ENCODE measurements at regions not wholly inside any gene's neighbourhood (a gene's known extent, or its start where the extent isn't known, plus 50 kb on each side); places are given as distances from the start of the nearest gene placed in this dataset.
"Not testable (repeated sequence)": the region's sequence is repeated elsewhere in the genome, so short reads cannot be mapped to it uniquely, and the experiment has no call there.

DNA sequence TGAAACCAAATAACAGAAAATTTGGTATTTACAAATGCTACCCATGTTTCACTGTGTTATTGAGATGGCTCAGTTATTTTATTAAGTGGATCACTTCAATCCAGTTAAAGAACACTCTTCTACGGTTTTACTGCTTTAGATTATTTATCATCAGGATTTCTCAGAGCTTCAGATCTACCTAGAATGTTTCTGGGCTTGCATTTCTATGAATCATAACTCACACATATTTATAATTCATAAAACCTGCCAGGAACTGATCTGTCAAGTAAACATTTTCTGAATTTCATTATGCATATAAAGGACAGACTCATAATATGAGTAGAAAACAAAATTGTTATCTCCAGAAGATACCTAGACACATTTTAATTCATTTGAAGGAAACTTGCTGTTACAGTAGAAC lies 1172.3 kb upstream of the LRRTM3 start:
- DNase-seq, result no peak

DNA sequence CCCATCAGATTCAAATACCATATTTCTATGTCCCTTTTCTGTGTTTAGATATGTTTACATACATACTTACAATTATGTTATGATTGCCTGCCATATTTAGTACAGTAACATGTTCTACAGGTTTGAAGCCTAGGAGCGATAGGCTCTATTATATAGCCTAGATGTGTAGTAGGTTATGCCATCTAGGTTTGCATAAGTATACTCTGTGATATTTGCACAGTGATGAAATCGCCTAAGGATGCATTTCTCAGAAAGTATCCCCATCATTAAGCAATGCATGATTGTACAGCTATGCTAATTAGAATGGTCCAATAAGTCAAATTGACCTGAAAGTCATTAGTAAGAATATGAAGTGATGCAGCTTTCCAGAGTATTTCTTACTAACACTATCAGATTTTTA lies 1171.7 kb upstream of the LRRTM3 start:
- DNase-seq, result no peak

GRCh38 chr10:65762311-65762710 lies 1163.5 kb upstream of the LRRTM3 start:
- no peak for DNase-seq

- DNase-seq, result no peak
These were observed 1160.8 kb upstream of the LRRTM3 start for GRCh38 chr10:65765006-65765541.

DNA sequence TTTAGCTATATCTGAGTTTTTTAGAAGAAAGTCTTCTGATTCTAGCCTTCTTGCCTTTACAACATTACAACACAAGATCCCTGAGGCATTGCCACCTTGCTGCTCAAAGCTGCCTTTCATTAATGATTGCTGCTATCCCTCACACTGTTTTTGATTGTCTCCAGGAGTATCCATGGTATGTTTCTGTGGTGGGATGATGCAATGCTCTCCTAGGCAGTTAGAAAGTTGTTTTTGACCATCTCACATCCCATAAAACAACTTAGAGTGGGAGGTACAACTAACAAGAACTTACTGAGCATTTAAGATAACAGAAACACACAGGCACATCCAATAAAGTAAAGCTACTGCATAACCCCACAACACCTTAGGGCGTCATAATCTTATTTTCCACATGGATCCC lies 1156.0 kb upstream of the LRRTM3 start:
- no peak for DNase-seq

DNA sequence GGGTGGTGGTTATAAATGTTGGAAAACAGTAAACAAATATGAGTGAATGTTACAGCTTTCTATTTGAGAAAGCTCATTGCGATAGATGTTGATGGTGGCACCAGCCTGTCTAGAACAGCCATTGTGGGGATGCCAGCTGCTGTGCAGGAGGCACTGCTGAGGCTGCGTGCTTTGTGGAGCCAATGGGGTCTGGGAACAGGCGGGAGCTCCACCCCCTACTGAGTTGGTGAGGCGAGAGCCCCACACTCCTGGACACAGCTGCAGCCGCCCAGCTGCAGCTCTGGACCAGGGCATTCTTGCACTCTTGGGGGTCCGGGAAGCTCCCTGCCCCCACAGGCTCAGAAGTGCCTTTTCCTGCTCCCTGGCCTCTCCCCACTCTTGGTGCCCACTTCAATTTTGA lies 1147.1 kb upstream of the LRRTM3 start:
- no peak for DNase-seq

DNA sequence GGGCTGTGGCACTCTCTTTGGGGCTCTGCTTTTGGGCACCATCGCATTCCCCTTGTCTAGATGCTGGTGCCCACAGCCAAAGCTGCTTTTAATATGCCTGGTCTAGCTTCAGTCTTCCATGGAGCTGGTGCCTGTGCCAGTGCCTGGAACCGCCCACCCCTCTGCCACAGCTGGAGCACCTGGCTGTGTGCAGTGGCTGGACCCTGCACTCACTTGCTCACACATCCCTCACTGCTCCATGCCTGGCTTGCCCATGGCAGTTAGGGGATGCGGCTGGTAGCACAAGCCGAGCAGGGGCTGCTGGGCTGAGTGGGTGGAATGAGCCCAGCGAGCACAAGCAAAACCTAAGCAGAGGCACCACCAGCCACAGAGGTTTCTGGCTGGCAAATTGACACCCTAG lies 1145.9 kb upstream of the LRRTM3 start:
- no peak for DNase-seq

DNA sequence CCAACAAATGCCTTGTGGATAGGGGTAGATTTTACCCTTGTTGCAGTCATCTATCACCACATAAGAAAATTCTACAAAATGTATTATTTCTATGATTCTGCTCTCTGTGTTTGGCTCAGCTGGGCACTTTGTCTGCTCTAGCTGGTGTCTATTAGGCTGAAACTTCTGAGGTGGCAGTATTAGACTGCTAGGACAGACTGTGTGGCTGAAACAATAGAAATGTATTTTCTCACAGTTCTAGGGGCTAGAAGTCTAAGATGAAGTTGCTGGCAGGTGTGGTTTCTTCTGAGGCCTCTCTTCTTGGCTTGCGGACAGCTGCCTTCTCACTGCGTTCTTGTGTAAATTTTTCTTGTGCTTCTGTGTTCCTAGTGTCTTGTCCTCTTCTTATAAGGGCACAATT lies 1139.6 kb upstream of the LRRTM3 start:
- no peak for DNase-seq

- DNase-seq, result no peak
These were observed 1138.3 kb upstream of the LRRTM3 start for GRCh38 chr10:65787571-65787970.

DNA sequence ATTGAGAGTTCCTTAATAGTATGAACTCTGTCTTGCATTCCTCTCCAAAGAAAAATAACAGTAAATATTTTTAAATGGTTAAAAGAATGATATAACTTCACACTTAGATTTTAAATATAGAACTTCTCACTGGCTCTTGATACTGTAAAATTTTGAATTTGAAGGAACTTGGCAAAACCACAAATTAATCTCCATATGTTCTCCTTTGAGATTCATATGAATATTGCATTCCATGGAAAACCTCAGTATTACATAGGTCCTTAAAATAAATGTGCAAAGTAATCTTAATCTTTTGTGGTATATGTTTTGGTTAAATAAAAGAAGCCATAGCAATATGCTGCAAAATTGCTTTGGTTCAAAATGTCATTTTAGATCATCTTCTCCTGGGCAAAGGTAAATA lies 1137.6 kb upstream of the LRRTM3 start:
- DNase-seq, result no peak

DNA sequence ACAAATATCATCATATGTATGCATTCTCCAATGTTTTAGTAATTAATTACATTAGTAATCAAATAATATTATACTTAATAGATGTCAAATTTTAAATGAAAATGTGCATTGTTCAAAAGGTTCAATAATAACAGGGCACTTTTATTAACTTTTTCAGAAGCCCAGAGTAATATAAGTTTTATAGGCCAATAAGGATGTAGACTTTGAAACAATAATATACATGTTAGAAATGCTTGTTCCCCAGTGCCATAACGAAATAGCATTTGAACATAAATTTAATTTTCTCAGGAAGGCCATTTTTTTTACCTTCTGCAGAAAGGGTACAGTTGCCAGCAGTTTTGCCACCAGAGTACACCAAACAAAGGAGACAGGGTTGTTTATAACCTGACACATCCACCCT lies 1133.9 kb upstream of the LRRTM3 start:
- DNase-seq, result no peak

DNA sequence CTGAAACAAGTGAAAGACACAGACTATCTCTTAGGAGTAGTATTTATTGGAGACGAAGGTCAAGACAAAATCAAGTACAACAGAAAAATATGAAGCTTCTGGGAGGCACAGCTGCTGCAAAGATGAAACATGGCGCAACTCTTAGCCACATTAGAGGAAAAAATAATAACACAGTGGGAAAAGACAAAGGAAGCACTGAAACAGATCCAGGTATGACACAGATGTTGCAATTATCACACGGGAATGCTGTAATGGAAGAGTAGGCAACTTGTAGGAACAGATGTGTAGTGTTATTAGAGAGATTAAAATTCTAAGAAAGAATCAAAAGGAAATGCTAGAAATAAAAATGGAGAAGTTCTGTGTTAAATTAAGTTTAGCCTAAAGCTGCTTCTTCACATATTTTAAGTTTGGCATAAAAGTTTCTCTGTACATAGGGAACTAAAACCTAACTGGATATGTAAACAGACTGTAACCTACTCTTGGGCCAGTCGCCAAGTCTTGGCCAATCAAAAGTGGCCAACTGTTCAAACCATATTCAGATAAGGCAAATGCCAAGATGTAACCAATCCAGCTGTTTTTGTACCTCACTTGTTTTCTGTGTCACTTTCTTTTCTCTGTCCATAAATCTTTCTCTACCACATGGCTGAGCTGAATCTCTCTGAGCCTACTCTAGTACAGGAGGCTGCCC lies 1132.0 kb upstream of the LRRTM3 start:
- no peak for DNase-seq

DNA sequence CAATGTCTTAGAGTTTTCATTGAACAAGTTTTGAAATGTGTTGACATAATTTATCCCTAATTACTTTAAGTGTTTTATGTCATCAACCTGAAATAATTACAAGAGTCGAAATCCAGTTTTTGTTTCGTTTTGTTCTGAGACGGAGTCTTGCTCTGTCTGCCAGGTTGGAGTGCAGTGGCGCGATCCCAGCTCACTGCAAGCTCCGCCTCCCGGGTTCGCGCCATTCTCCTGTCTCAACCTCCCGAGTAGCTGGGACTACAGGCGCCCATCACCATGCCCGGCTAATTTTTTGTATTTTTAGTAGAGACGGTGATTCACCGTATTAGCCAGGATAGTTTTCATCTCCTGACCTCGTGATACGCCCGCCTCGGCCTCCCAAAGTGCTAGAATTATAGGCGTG lies 1131.0 kb upstream of the LRRTM3 start:
- DNase-seq, result not testable (repeated sequence)

- DNase-seq, result no peak
These were observed 1129.4 kb upstream of the LRRTM3 start for GRCh38 chr10:65796472-65796871.

- no peak for DNase-seq
These were observed 1127.7 kb upstream of the LRRTM3 start for GRCh38 chr10:65798133-65798532.

- no peak for DNase-seq
These were observed 1123.4 kb upstream of the LRRTM3 start for GRCh38 chr10:65802391-65802790.

DNA sequence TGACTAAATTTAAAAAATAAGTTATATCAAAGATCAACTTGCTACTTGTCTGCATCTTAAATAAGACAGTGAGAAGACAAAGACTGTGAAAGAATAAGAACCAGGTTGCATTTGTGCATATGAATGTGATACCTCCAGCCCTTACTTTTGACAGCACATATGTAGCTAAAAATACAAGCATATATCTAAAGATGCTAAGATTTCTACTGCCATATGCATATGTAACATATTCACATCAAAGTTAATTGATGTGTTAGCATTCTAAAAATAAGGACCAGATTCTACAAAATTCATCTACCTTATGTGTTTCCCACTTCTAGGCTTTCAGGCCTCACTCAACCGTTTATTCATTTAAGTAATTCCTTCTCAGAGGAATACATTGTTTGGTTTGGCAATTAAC lies 1120.3 kb upstream of the LRRTM3 start:
- DNase-seq, result no peak

- no peak for DNase-seq
These were observed 1119.8 kb upstream of the LRRTM3 start for GRCh38 chr10:65805993-65806392.

DNA sequence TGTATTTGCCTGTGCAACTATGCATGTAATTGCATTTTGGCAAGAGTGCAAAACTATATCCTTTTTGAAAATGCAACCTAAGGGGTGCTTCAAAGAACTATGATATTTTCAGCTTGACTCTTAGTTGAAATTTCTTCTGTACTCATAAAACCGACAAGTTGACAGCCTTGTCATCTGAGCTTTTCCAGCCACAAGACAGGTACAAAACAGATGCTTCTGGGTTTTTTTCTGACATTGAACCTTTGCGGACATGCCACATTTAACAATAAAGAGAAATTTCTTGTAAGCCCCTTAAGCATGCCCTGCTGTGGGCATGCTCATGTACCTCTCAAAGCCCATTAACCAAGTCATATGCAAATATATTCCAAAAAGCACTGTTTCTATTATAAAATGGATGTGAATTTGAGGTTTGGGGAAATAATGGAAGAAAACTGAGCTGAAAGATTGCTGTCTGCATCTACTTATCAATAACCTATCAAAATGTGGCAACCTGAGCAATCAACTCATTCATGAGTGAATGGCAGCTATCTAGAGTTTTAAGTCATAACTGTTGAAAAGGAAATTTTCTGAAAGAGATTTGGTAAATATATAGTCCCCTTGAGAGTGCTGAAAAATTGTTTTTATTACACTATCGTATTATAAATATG lies 1117.0 kb upstream of the LRRTM3 start:
- no peak for DNase-seq

GRCh38 chr10:65811931-65812525 lies 1113.8 kb upstream of the LRRTM3 start:
- DNase-seq, result no peak

GRCh38 chr10:65816536-65816935 lies 1109.3 kb upstream of the LRRTM3 start:
- no peak for DNase-seq

DNA sequence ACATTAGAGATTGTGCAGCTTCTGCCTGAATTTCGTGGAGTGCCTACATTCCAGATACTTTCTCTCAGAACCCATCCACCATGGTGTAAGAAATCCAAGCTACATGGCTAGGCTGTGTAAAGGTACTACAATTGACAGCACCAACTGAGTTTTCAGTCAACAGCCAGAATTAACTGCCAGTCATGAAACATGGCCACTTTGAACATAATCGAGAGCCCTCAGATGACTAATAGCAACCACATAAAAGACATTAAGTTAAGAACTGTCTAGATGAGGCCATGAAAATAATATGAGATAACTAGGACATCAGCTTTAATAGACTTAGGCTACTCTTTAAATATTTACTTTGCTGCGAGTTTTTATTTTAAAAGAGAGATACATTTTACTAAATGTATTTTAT lies 1106.8 kb upstream of the LRRTM3 start:
- no peak for DNase-seq

DNA sequence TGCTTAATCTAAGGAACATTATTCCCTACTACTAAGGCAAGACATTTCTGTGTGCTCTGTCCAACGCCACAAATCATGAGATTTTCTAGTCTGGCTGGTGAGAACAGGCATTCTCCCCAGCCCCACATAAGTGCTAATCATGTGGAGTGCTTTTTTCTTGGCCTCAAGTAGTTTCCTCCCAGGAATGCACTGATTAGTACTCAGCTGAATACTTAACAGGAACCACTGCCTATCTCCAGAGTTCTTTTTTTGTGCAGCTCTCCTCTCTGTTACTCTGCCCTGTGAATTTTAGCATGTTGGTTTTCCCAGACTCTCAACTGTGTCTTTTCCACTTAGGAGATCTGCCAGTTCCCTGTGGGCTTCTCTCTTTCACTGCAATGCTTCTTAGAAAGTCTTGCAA lies 1098.5 kb upstream of the LRRTM3 start:
- no peak for DNase-seq

DNA sequence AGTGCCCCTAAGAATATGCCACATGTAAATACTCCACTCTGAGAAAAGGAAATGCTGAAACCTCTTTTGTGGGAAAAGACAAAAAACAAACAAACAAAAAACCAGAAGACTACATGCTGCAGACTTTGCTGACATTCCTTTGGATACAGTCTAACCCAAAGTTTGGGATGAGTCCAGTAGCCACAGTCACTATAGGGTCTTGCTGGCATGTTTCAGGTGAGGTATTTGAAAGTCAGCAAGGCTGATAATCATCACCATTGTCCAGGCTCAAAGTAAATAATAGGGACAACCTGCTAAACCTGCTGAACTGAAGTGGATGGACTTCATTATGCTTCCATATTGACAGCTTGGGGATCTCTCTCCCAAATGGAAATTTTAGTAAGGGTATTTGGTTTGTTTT lies 1087.0 kb upstream of the LRRTM3 start:
- no peak for DNase-seq
